Erythroblast (primary cell): ENCODE measurements at regions not wholly inside any gene's neighbourhood (a gene's known extent, or its start where the extent isn't known, plus 50 kb on each side); places are given as distances from the start of the nearest gene placed in this dataset.

Experiments used
- GATA1 ChIP-seq: IDR thresholded peaks from 2 replicates; pipeline ENCODE4 v1.6.1; 2011; ENCODE audit warnings: low read depth, mild to moderate bottlenecking, control low read depth, low read length, moderate library complexity
- POLR2A ChIP-seq: IDR thresholded peaks from 2 replicates; pipeline ENCODE4 v1.6.1; 2011; ENCODE audit warnings: mild to moderate bottlenecking, low read length

DNA sequence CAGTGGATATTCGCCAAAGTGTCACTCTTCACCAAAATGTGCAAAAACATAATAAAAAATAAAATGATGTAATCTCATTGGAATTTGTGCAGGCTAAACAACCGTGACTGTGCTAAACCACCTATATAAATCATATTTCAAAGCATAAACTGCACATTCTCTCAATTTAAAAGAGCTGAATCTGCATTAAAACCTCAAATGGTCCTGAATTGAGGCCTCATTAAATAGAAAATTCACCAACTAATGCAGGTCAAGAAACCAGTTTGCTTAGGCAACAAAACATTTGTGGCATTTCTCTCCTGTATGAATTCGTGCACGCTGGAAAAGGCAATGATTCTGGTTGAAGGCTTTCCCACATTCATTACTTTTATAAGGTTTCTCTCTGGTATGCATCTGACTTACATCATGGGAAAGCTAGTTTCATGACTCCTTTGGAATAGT lies 80.1 kb upstream of the IFNG-AS1 start:
- TF ChIP-seq POLR2A, result no peak
- no peak for TF ChIP-seq GATA1
